ENCODE measurements at regions not wholly inside any gene's neighbourhood (a gene's known extent, or its start where the extent isn't known, plus 50 kb on each side); places are given as distances from the start of the nearest gene placed in this dataset.

DNA sequence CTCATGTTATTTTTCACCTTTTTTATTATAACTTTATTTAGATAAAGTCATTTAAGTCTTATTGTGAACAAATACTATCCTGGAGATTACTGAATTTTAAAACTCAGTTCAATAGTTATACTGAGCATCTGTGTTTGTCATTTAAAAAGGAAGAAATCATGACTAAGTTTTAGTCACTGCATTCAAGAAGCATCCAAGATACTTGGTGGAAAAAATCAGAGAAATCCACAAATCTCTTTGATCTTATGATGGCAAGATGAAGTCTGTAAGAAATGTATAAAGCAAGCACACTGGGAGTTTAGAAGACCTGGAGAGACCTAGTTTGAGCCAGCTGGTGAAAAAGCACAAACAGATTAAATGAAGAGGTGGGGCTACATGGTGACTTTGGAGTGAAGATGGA is 529.8 kb upstream of the IGFBP3 start:
- Mint-ChIP-seq H3K4me3 (no peak overlapping the region), H3K36me3 (ENCODE audit: low read depth) (no peaks in the 10 kb centered on the region; the same call in 2 of the 3 replicates), H3K4me1 (no peaks in the 10 kb centered on the region), H3K9me3 (peaks cover 42% of the 10 kb centered on the region), H3K27me3 (ENCODE audit: insufficient read depth, low read depth, poor library complexity) (no peaks in the 10 kb centered on the region), H3K27ac (no peak overlapping the region)
- peaks cover 23% of the 10 kb centered on the region; the same call in 1 of the 2 replicates for H3K9me2 ChIP-seq (ENCODE audit: insufficient read depth)
- ATAC-seq (no peak), DNase-seq (ENCODE audit: low spot score) (no peak)
- no peaks in the 10 kb centered on the region for H3K79me2 ChIP-seq (replicated peaks; ENCODE audit: insufficient read depth)
- TF ChIP-seq, protein P1, sequence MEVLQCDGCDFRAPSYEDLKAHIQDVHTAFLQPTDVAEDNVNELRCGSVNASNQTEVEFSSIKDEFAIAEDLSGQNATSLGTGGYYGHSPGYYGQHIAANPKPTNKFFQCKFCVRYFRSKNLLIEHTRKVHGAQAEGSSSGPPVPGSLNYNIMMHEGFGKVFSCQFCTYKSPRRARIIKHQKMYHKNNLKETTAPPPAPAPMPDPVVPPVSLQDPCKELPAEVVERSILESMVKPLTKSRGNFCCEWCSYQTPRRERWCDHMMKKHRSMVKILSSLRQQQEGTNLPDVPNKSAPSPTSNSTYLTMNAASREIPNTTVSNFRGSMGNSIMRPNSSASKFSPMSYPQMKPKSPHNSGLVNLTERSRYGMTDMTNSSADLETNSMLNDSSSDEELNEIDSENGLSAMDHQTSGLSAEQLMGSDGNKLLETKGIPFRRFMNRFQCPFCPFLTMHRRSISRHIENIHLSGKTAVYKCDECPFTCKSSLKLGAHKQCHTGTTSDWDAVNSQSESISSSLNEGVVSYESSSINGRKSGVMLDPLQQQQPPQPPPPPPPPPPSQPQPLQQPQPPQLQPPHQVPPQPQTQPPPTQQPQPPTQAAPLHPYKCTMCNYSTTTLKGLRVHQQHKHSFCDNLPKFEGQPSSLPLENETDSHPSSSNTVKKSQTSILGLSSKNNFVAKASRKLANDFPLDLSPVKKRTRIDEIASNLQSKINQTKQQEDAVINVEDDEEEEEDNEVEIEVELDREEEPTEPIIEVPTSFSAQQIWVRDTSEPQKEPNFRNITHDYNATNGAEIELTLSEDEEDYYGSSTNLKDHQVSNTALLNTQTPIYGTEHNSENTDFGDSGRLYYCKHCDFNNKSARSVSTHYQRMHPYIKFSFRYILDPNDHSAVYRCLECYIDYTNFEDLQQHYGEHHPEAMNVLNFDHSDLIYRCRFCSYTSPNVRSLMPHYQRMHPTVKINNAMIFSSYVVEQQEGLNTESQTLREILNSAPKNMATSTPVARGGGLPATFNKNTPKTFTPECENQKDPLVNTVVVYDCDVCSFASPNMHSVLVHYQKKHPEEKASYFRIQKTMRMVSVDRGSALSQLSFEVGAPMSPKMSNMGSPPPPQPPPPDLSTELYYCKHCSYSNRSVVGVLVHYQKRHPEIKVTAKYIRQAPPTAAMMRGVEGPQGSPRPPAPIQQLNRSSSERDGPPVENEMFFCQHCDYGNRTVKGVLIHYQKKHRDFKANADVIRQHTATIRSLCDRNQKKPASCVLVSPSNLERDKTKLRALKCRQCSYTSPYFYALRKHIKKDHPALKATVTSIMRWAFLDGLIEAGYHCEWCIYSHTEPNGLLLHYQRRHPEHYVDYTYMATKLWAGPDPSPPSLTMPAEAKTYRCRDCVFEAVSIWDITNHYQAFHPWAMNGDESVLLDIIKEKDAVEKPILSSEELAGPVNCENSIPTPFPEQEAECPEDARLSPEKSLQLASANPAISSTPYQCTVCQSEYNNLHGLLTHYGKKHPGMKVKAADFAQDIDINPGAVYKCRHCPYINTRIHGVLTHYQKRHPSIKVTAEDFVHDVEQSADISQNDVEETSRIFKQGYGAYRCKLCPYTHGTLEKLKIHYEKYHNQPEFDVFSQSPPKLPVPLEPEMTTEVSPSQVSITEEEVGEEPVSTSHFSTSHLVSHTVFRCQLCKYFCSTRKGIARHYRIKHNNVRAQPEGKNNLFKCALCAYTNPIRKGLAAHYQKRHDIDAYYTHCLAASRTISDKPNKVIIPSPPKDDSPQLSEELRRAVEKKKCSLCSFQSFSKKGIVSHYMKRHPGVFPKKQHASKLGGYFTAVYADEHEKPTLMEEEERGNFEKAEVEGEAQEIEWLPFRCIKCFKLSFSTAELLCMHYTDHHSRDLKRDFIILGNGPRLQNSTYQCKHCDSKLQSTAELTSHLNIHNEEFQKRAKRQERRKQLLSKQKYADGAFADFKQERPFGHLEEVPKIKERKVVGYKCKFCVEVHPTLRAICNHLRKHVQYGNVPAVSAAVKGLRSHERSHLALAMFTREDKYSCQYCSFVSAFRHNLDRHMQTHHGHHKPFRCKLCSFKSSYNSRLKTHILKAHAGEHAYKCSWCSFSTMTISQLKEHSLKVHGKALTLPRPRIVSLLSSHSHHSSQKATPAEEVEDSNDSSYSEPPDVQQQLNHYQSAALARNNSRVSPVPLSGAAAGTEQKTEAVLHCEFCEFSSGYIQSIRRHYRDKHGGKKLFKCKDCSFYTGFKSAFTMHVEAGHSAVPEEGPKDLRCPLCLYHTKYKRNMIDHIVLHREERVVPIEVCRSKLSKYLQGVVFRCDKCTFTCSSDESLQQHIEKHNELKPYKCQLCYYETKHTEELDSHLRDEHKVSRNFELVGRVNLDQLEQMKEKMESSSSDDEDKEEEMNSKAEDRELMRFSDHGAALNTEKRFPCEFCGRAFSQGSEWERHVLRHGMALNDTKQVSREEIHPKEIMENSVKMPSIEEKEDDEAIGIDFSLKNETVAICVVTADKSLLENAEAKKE (CRISPR knock-in tag; IDR thresholded peaks at IDR 0.05): no peak
- no peak for TF ChIP-seq POLR2AphosphoS5 (IDR thresholded peaks at IDR 0.05; ENCODE audit: low read depth)
- no peak for TF ChIP-seq STAT1 (IDR thresholded peaks at IDR 0.05; ENCODE audit: unreplicated experiment)
- TF ChIP-seq, protein P2, sequence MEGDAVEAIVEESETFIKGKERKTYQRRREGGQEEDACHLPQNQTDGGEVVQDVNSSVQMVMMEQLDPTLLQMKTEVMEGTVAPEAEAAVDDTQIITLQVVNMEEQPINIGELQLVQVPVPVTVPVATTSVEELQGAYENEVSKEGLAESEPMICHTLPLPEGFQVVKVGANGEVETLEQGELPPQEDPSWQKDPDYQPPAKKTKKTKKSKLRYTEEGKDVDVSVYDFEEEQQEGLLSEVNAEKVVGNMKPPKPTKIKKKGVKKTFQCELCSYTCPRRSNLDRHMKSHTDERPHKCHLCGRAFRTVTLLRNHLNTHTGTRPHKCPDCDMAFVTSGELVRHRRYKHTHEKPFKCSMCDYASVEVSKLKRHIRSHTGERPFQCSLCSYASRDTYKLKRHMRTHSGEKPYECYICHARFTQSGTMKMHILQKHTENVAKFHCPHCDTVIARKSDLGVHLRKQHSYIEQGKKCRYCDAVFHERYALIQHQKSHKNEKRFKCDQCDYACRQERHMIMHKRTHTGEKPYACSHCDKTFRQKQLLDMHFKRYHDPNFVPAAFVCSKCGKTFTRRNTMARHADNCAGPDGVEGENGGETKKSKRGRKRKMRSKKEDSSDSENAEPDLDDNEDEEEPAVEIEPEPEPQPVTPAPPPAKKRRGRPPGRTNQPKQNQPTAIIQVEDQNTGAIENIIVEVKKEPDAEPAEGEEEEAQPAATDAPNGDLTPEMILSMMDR (conservative IDR thresholded peaks at IDR 0.05; ENCODE audit: low read depth in 2 of 2): no peak
- TF ChIP-seq, protein P3, sequence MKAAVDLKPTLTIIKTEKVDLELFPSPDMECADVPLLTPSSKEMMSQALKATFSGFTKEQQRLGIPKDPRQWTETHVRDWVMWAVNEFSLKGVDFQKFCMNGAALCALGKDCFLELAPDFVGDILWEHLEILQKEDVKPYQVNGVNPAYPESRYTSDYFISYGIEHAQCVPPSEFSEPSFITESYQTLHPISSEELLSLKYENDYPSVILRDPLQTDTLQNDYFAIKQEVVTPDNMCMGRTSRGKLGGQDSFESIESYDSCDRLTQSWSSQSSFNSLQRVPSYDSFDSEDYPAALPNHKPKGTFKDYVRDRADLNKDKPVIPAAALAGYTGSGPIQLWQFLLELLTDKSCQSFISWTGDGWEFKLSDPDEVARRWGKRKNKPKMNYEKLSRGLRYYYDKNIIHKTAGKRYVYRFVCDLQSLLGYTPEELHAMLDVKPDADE (IDR thresholded peaks at IDR 0.05): no peak
- TF ChIP-seq EZH2 (IDR thresholded peaks at IDR 0.05; ENCODE audit: low read depth, unreplicated experiment): no peak
- no peak for TF ChIP-seq EZH2phosphoT487 (IDR thresholded peaks at IDR 0.05; ENCODE audit: unreplicated experiment)
- TF ChIP-seq ZNF114 (CRISPR knock-in tag; IDR thresholded peaks at IDR 0.05): no peak
- TF ChIP-seq CREB1 (CRISPR knock-in tag; IDR thresholded peaks at IDR 0.05; ENCODE audit: low read depth): no peak
- TF ChIP-seq JUNB (IDR thresholded peaks at IDR 0.05; ENCODE audit: unreplicated experiment): no peak
- no peak for TF ChIP-seq NANOG (IDR thresholded peaks at IDR 0.05; ENCODE audit: borderline replicate concordance)
- TF ChIP-seq, protein P4, sequence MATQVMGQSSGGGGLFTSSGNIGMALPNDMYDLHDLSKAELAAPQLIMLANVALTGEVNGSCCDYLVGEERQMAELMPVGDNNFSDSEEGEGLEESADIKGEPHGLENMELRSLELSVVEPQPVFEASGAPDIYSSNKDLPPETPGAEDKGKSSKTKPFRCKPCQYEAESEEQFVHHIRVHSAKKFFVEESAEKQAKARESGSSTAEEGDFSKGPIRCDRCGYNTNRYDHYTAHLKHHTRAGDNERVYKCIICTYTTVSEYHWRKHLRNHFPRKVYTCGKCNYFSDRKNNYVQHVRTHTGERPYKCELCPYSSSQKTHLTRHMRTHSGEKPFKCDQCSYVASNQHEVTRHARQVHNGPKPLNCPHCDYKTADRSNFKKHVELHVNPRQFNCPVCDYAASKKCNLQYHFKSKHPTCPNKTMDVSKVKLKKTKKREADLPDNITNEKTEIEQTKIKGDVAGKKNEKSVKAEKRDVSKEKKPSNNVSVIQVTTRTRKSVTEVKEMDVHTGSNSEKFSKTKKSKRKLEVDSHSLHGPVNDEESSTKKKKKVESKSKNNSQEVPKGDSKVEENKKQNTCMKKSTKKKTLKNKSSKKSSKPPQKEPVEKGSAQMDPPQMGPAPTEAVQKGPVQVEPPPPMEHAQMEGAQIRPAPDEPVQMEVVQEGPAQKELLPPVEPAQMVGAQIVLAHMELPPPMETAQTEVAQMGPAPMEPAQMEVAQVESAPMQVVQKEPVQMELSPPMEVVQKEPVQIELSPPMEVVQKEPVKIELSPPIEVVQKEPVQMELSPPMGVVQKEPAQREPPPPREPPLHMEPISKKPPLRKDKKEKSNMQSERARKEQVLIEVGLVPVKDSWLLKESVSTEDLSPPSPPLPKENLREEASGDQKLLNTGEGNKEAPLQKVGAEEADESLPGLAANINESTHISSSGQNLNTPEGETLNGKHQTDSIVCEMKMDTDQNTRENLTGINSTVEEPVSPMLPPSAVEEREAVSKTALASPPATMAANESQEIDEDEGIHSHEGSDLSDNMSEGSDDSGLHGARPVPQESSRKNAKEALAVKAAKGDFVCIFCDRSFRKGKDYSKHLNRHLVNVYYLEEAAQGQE (IDR thresholded peaks at IDR 0.05; ENCODE audit: unreplicated experiment): no peak
- no peak for TF ChIP-seq ZNF331 (CRISPR knock-in tag; IDR thresholded peaks at IDR 0.05; ENCODE audit: low read depth)
- H2AFZ ChIP-seq: no peak overlapping the region
- H3K4me3 ChIP-seq: no peak overlapping the region
- H4K20me1 ChIP-seq (replicated peaks; ENCODE audit: insufficient read depth): no peaks in the 10 kb centered on the region
- H3K4me2 ChIP-seq: no peak overlapping the region
- H3K4me1 ChIP-seq (ENCODE audit: insufficient read depth): no peaks in the 10 kb centered on the region
- H3F3A ChIP-seq (replicated peaks; ENCODE audit: low read depth): no peaks in the 10 kb centered on the region
- H3K27me3 ChIP-seq (ENCODE audit: insufficient read depth): no peaks in the 10 kb centered on the region
- H3K27ac ChIP-seq (ENCODE audit: low read depth): no peak overlapping the region
- no peaks in the 10 kb centered on the region for H3K36me3 ChIP-seq (ENCODE audit: insufficient read depth)
